OCI-LY3 (cell line): ENCODE measurements at regions not wholly inside any gene's neighbourhood (a gene's known extent, or its start where the extent isn't known, plus 50 kb on each side); places are given as distances from the start of the nearest gene placed in this dataset.

Experiments used
- CTCF ChIP-seq: fragments of 200-600, 300-600 bp; sonication (generic); IDR thresholded peaks from 2 replicates; pipeline ENCODE4 v1.5.1; 2014; ENCODE audit warnings: antibody characterized with exemption, low read length, low read depth
- EZH2phosphoT487 ChIP-seq: fragments of 200-600 bp; shearing (Covaris generic); IDR thresholded peaks from 2 replicates; pipeline ENCODE4 v1.6.1; 2018; ENCODE audit warnings: antibody characterized with exemption, mixed run types, low read depth

GRCh38 chr6:25100288-25100687, 164.5 kb upstream of the RIPOR2 start:
- TF ChIP-seq CTCF, result no peak
- TF ChIP-seq EZH2phosphoT487, result no peak
